ENCODE measurements at regions not wholly inside any gene's neighbourhood (a gene's known extent, or its start where the extent isn't known, plus 50 kb on each side); places are given as distances from the start of the nearest gene placed in this dataset.

- H3K4me3 ChIP-seq (ENCODE audit: low read depth, low read length) = no peak overlapping the region
- no peak for TF ChIP-seq CTCF (IDR thresholded peaks at IDR 0.05; ENCODE audit: insufficient read depth, low read length, poor library complexity, severe bottlenecking)
- H3K27me3 ChIP-seq (ENCODE audit: control insufficient read depth, insufficient read depth, low read length) = no peaks in the 10 kb centered on the region
- H3K36me3 ChIP-seq (ENCODE audit: control insufficient read depth, insufficient read depth, low read length) = no peaks in the 10 kb centered on the region
- no peak for DNase-seq (ENCODE audit: low read depth)
Observed at GRCh38 chr3:95327478-95327877, 1264.6 kb downstream of the NSUN3 start.

DNA sequence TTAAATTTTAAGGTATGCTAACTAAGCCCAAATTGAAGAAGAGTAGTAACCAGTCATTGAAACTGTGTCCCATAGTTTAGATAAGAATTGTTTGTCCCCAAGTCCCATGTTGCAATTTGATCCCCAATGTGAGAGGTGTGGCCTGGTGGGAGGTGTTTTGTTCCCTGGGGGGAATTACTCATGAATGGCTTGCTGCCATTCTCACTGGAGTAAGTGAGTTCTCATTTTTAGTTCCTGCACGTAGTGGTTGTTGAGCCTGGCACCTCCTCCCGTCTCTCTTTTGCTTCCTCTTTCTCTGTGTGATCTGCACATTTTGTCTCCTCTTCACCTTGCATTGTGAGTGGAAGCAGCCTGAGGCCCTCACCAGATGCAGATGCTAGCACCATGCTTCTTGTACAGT, 1271.0 kb downstream of the NSUN3 start:
- DNase-seq (ENCODE audit: low read depth) = no peak
- no peak for TF ChIP-seq CTCF (IDR thresholded peaks at IDR 0.05; ENCODE audit: insufficient read depth, low read length, poor library complexity, severe bottlenecking)
- no peak overlapping the region for H3K4me3 ChIP-seq (ENCODE audit: low read depth, low read length)
- H3K27me3 ChIP-seq (ENCODE audit: control insufficient read depth, insufficient read depth, low read length) = no peaks in the 10 kb centered on the region
- H3K36me3 ChIP-seq (ENCODE audit: control insufficient read depth, insufficient read depth, low read length) = no peaks in the 10 kb centered on the region

- Histone ChIP-seq H3K4me3 (ENCODE audit: low read depth, low read length) (no peak overlapping the region), H3K36me3 (ENCODE audit: control insufficient read depth, insufficient read depth, low read length) (no peaks in the 10 kb centered on the region), H3K27me3 (ENCODE audit: control insufficient read depth, insufficient read depth, low read length) (no peaks in the 10 kb centered on the region)
- DNase-seq (ENCODE audit: low read depth) = no peak
- TF ChIP-seq CTCF (IDR thresholded peaks at IDR 0.05; ENCODE audit: insufficient read depth, low read length, poor library complexity, severe bottlenecking) = no peak
Observed at GRCh38 chr3:95334461-95334860, 1271.6 kb downstream of the NSUN3 start.

DNA sequence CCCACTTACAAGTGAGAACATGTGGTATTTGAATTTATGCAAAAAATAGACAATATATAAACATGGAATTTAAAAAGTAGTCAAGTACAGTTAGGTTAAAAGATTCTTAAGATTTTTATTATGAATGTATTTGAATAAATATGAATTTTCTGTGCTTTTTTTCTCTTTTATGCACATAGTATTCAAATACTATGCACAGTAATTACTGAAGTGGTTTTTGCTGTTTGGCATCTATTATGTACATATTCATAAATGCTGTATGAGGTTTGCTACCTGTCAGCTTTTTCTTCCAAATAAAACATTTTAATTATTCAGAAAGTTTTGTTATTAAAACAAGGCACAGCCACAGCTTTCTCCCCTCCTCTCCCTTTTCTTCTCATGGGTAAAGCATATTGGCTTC, 1272.7 kb downstream of the NSUN3 start:
- Histone ChIP-seq H3K27me3 (ENCODE audit: control insufficient read depth, insufficient read depth, low read length) (no peaks in the 10 kb centered on the region), H3K4me3 (ENCODE audit: low read depth, low read length) (no peak overlapping the region), H3K36me3 (ENCODE audit: control insufficient read depth, insufficient read depth, low read length) (no peaks in the 10 kb centered on the region)
- TF ChIP-seq CTCF (IDR thresholded peaks at IDR 0.05; ENCODE audit: insufficient read depth, low read length, poor library complexity, severe bottlenecking) = no peak
- DNase-seq (ENCODE audit: low read depth) = no peak

DNA sequence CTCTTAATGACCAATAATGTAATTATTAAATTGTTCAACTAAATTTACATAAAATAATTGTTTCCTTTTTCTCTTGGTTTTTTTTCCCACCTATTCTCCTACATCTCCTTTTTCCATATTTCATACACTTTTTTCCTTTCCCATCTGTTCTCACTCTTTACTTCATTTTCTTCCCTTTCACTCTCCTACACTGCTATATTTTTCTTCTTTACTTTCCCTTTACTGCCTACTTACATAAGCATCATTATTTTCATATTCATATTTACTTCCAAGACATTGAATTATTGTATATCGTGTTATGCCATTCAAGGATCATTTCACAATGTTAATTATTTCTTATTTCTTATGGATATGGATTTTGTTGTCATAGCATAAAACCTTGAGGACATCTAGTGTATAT, 1275.6 kb downstream of the NSUN3 start:
- no peak for DNase-seq (ENCODE audit: low read depth)
- Histone ChIP-seq H3K4me3 (ENCODE audit: low read depth, low read length) (no peak overlapping the region), H3K36me3 (ENCODE audit: control insufficient read depth, insufficient read depth, low read length) (no peaks in the 10 kb centered on the region), H3K27me3 (ENCODE audit: control insufficient read depth, insufficient read depth, low read length) (no peaks in the 10 kb centered on the region)
- no peak for TF ChIP-seq CTCF (IDR thresholded peaks at IDR 0.05; ENCODE audit: insufficient read depth, low read length, poor library complexity, severe bottlenecking)

DNA sequence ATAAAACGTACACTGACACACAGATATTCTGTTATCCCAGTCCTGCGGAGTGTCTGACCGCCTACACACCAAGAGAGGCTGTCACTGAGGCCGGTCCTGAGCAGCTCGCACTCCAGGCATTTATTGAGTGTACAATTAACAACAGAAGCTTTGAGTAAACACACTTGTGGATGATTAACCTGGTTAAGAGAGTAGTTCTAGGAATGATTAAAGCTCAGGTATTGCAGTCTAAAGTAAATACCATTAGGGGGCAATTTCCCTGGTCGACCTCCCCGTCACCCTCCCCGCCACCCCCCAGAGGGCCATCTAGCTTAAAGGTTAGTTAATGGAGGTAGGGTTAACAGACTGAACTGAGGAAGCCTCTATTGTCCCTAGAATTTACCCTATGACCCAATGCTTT, 1278.5 kb downstream of the NSUN3 start:
- Histone ChIP-seq H3K27me3 (ENCODE audit: control insufficient read depth, insufficient read depth, low read length) (no peaks in the 10 kb centered on the region), H3K4me3 (ENCODE audit: low read depth, low read length) (no peak overlapping the region), H3K36me3 (ENCODE audit: control insufficient read depth, insufficient read depth, low read length) (no peaks in the 10 kb centered on the region)
- TF ChIP-seq CTCF (IDR thresholded peaks at IDR 0.05; ENCODE audit: insufficient read depth, low read length, poor library complexity, severe bottlenecking) = no peak
- DNase-seq (ENCODE audit: low read depth) = peak; percentile 45

Data from kidney epithelial cell (primary cell).